ENCODE measurements at regions not wholly inside any gene's neighbourhood (a gene's known extent, or its start where the extent isn't known, plus 50 kb on each side); places are given as distances from the start of the nearest gene placed in this dataset.

DNA sequence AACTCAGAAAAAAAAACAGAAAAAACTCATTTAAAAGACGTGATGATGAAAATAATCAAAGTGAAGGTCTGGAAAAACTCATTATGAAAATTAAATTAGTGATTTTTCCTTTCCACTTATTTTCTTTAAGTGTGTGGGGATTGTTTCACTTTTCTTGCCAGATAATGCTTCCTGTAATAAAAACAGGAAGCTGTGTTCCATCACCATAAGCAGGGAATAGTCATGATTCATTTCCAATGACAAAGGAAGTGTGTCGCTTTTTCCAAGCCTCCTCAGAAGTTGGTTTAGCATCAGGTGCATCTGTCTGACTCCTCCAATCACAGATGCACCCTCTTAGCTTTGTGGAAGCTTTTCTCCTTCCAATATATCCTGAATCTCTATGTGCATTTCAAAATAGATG lies 2068.7 kb downstream of the MAT2B start:
- Histone ChIP-seq H3K4me1 (ENCODE audit: control insufficient read depth in 1 of 2, insufficient read depth in 2 of 2, low read length in 2 of 2) (no peaks in the 10 kb centered on the region), H3K4me3 (replicated peaks in 1 of 3; ENCODE audit: low read depth in 2 of 3, low read length in 3 of 3) (no peak overlapping the region), H3K9me3 (replicated peaks in 1 of 2; ENCODE audit: control insufficient read depth in 1 of 2, insufficient read depth in 1 of 2, low read length in 2 of 2) (peaks cover 18 to 29% of the 10 kb centered on the region in 2 donors), H3K79me2 (ENCODE audit: insufficient read depth, low read length) (no peaks in the 10 kb centered on the region), H3K9ac (ENCODE audit: insufficient read depth, low read length, poor library complexity, severe bottlenecking) (no peak overlapping the region), H3K4me2 (replicated peaks; ENCODE audit: extremely low read depth, low read length, poor library complexity, severe bottlenecking) (no peak overlapping the region), H2AFZ (ENCODE audit: insufficient read depth, low read depth, low read length, poor library complexity, severe bottlenecking) (no peak overlapping the region), H4K20me1 (ENCODE audit: insufficient read depth, low read length) (no peaks in the 10 kb centered on the region), H3K27me3 (ENCODE audit: control insufficient read depth in 2 of 2, insufficient read depth in 2 of 2, low read length in 2 of 2) (no peaks in the 10 kb centered on the region), H3K36me3 (replicated peaks in 1 of 2; ENCODE audit: control insufficient read depth in 1 of 2, insufficient read depth in 2 of 2, low read length in 2 of 2) (no peaks in the 10 kb centered on the region), H3K27ac (ENCODE audit: low read depth in 1 of 2, low read length in 2 of 2) (no peak overlapping the region)
- peaks cover 6% of the 10 kb centered on the region for H3K4me1 Mint-ChIP-seq
- H3K36me3 Mint-ChIP-seq: no peaks in the 10 kb centered on the region
- WGBS (ENCODE audit: insufficient coverage): 0% methylated on average over 1 of the region's 2 CpGs
- TF ChIP-seq CTCF (IDR thresholded peaks at IDR 0.05): no peak
- intact Hi-C loops (cut with micrococcal nuclease): no loop called here
- no peak overlapping the region for H3K27ac Mint-ChIP-seq
- H3K4me3 Mint-ChIP-seq: no peak overlapping the region
- H3K9me3 Mint-ChIP-seq: peaks cover 17 to 34% (median 27%) of the 10 kb centered on the region in 7 donors
- no peak for DNase-seq
- peaks cover 0 to 3% (median 0%) of the 10 kb centered on the region in 3 donors for H3K27me3 Mint-ChIP-seq (ENCODE audit: low read depth in 3 of 3)

DNA sequence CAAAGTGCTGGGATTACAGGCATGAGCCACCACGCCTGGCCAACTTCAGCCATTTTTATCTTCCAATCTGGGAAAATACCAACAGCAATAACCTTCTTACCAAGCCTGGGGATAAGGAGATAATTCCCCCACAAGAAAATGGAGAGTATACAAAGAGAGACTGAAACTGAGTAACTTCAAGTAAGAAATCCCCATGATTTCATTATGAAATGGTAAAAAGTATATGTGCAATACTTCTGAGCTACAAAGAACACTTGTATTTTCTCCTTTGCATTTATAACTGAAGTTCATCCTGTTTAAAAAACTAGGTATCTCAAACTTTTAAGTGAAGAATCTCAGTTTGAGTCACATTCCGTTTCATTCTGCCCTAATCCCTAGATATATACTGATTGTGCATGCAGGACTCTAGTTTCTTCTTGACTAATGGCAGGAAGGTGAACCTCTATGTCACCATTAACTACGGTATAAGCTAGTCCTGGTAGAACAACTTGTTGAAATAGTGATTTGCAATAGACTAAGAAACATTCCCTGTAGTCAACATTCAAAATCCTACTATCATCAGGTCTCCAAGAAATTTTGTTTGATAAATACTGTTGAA lies 2071.4 kb downstream of the MAT2B start:
- H3K4me1 ChIP-seq (ENCODE audit: control insufficient read depth in 1 of 2, insufficient read depth in 2 of 2, low read length in 2 of 2): no peaks in the 10 kb centered on the region
- no peaks in the 10 kb centered on the region for H3K36me3 ChIP-seq (replicated peaks in 1 of 2; ENCODE audit: control insufficient read depth in 1 of 2, insufficient read depth in 2 of 2, low read length in 2 of 2)
- no peaks in the 10 kb centered on the region for H3K79me2 ChIP-seq (ENCODE audit: insufficient read depth, low read length)
- H3K9me3 ChIP-seq (replicated peaks in 1 of 2; ENCODE audit: control insufficient read depth in 1 of 2, insufficient read depth in 1 of 2, low read length in 2 of 2): peaks cover 0 to 3% of the 10 kb centered on the region in 2 donors
- H3K36me3 Mint-ChIP-seq: no peaks in the 10 kb centered on the region
- H3K9me3 Mint-ChIP-seq: peaks cover 1 to 11% (median 9%) of the 10 kb centered on the region in 7 donors
- no peak overlapping the region for H3K27ac Mint-ChIP-seq
- H3K4me3 ChIP-seq (replicated peaks in 1 of 3; ENCODE audit: low read depth in 2 of 3, low read length in 3 of 3): no peak overlapping the region
- WGBS (ENCODE audit: insufficient coverage): no CpG with 5 or more reads among the region's 3 CpGs
- no peak for TF ChIP-seq CTCF (IDR thresholded peaks at IDR 0.05)
- DNase-seq: no peak
- intact Hi-C loops (cut with micrococcal nuclease): no loop called here
- H3K27me3 ChIP-seq (ENCODE audit: control insufficient read depth in 2 of 2, insufficient read depth in 2 of 2, low read length in 2 of 2): no peaks in the 10 kb centered on the region
- H3K9ac ChIP-seq (ENCODE audit: insufficient read depth, low read length, poor library complexity, severe bottlenecking): no peak overlapping the region
- H4K20me1 ChIP-seq (ENCODE audit: insufficient read depth, low read length): no peaks in the 10 kb centered on the region
- H3K27me3 Mint-ChIP-seq (ENCODE audit: low read depth in 3 of 3): peaks cover 0 to 3% (median 0%) of the 10 kb centered on the region in 3 donors
- no peak overlapping the region for H2AFZ ChIP-seq (ENCODE audit: insufficient read depth, low read depth, low read length, poor library complexity, severe bottlenecking)
- no peak overlapping the region for H3K4me3 Mint-ChIP-seq
- H3K4me1 Mint-ChIP-seq: peaks cover 6% of the 10 kb centered on the region
- no peak overlapping the region for H3K4me2 ChIP-seq (replicated peaks; ENCODE audit: extremely low read depth, low read length, poor library complexity, severe bottlenecking)
- no peak overlapping the region for H3K27ac ChIP-seq (ENCODE audit: low read depth in 1 of 2, low read length in 2 of 2)

Data from CD14-positive monocyte (primary cell).